LHCN-M2 (cell line): ENCODE measurements at regions not wholly inside any gene's neighbourhood (a gene's known extent, or its start where the extent isn't known, plus 50 kb on each side); places are given as distances from the start of the nearest gene placed in this dataset.

ENCODE experiments used
- DNase-seq: peaks from one replicate; pipeline ENCODE4 v3.0.0-alpha.2; 2012; ENCODE audit warnings: low read depth

- DNase-seq, result no peak
These were observed 102.2 kb upstream of the TMEM161B start for GRCh38 chr5:88370824-88371223.

GRCh38 chr5:88368201-88368600 is 99.6 kb upstream of the TMEM161B start:
- no peak for DNase-seq

GRCh38 chr5:88364991-88365390 is 96.3 kb upstream of the TMEM161B start:
- DNase-seq, result no peak

GRCh38 chr5:88355490-88356050 is 86.9 kb upstream of the TMEM161B start:
- no peak for DNase-seq

GRCh38 chr5:88325868-88326267 is 57.2 kb upstream of the TMEM161B start:
- no peak for DNase-seq

GRCh38 chr5:88322785-88323184 is 54.1 kb upstream of the TMEM161B start:
- DNase-seq, result no peak
